T-helper 9 cell (primary cell): ENCODE measurements at regions not wholly inside any gene's neighbourhood (a gene's known extent, or its start where the extent isn't known, plus 50 kb on each side); places are given as distances from the start of the nearest gene placed in this dataset.

Source experiments
- DNase-seq: peaks from one replicate; pipeline ENCODE4 v3.0.0-alpha.2; 2020

DNA sequence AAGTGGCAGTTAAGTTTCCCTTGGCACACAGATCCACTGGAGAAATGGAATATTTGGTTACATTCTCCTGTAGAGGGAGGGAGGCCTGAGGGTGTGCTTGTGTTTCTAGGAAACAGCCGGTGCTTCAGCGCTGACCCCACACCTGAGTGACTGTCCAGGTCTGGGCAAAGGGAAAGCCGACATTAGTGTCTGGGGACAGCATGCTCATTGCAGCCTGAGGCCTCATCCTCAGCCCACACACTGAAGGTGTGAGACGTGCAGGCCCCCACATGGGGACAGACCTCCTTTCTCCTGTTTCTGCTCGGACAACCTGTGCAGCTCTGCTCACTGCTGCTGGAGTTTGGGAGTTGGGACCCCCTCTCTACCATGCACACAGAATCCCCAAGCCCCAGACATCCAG lies 178.3 kb downstream of the ACKR3 start:
- no peak for DNase-seq

DNA sequence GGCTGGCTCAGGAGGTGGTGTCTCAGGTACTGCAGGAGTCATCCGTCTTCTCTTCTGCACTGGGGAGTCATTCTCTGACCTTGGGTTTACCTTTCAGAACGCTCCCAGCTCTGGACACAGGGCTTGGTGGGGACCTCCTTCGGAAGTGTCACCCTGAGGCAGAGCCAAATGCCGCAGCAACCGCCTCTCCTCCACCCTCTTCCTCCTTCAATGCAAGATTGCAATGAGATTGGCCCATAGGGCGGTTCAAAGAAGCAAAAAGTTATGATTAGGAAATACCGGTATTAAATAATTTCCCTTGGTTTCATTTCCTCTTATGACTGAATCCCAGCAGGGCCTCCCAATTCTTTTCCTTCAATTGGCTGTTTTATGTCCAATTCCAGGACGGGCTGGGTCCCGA lies 178.8 kb downstream of the ACKR3 start:
- DNase-seq, result no peak

DNA sequence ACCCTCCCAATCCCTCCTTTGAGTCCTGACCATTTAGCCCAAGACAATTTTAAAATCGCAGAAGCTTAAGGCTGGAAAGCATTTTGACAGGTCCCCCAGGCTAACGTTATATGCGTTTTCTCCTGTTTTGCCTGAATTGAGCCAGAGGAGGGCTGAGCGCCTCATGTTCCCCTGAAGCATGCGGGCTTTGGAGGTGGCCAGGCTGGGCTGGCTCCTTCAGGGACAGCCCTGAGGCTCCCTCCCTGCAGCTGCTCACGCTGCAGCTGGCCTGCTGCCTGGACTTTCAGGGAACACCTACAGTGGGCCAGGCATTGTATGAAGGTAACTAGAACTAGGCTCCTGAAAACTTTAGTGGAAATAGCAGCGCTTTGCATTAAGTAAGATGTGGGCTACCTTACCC lies 179.2 kb downstream of the ACKR3 start:
- DNase-seq, result no peak

DNA sequence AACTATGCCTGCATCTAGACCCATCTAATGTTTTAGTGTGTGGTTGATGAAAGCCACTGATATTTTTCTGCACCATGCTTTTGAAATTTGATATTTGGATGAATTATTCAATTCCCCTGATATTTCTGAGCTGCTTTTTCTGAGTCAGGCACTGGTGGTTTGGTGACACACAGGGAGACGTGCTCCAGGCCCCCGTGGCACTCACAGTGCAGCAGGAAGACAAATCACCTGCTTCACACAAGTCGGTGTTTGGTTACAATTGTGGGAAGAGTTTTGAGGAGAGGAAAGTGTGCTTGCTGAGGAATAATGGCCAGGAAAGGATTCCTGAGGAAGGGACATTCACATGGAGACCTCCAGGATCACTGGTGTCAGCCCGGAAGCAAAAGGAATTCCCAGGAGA lies 179.7 kb downstream of the ACKR3 start:
- DNase-seq, result no peak

DNA sequence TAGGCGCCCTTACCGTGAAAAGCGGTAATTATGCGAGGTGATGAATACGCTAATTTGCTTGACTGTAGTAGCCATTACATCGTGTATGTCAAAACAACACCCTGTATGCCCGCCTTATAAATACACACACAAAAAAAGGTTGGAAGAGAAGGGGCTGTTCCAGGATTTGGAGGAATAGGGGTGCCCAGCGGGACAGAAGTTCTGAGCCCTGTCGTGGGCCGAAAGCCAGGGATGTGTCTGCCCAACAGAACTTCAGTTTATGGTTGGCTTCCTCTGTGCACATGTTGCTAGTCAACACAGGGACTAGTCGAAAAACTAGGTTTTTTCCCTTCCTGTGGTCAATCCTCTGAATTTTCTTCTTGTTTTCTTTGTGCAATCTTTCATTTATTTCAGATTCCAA lies 182.5 kb downstream of the ACKR3 start:
- DNase-seq, result no peak

DNA sequence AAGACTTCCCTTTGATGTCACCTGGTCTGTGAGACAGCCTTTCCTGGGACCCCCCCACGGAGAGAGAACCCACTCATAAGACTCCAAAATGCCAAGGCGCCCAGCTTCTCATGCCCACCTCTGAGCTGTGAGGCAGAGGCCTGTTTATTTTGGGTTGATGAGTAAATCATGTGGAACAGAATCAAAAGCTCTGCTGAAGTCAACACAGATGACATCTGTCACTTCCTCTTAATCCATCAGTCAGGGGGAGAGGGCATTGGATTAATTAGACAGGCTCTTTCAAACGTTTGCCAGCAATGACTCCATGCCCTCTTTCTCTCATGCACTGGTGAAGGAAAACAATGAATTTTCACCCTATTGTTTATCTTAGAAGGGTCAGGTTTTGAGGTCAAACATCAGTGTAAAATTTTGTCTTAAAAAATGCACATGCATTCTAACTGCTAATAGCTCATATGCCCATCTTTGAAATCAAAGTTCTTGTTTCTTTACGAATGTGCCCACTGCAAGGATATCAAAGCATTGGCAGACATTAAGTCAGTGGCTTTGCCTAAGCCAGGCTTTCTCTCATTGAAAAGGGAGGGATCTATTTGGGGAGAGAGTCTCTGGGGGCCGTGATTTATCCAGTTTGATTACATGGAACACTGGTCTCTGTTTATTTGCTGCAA lies 184.1 kb downstream of the ACKR3 start:
- DNase-seq, result no peak

DNA sequence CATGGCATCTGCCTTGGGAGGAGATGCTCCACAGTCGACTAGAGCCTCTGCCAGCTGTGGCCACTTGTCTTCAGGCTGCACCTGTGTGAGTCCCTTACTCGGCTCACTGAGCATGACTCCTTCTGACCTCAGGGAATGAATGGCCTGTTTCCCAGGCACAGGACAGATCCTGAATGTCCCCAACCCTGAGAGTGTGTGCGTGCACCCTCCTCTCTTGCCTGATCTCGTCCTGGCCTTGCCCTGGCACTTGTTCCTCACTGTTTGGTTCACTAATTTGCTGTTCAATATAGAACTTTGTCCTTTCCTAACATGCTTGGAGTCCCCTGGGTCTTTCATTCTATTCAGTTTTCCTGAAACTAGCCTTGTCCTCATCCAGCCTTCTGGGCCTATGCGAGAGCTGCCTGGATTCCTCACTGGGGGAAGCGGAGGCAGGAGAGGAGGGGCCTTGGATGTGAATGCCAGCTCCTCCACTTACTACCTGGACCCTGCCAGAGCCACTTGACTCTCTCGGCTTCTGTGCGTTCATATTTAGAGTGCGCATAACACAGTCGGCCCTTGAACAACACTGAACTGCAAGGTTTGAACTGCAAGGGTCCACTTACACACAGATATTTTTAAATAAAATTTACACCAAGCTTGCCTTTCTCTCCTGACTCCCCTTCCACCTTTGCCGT lies 184.8 kb downstream of the ACKR3 start:
- no peak for DNase-seq

DNA sequence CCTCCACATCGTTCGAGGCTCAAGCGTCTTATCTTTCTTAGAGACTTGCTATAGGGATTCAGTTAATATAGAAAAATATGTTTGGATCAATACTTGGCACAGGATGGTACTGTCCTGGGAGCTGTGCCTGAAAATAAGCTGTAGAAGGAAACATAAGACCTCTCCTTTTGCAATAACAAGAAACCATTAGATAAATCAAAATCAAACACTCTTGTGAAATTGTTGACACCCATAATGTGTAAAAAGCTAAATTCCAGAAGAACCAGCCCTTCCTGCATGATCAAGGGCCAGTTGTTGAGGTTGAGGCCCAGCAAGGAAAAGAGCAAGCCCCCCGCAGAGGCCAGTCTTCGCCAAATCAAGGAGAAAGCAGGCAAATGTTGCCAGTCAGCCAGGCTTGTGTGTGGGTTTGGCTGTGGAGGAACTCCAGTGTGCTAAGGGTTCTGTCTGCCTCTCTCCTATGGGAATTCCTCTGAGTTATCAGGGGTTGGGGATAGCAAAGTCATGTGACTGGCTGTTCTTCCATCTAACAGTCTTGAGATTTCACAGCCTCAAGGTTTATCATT lies 185.7 kb downstream of the ACKR3 start:
- DNase-seq, result no peak

DNA sequence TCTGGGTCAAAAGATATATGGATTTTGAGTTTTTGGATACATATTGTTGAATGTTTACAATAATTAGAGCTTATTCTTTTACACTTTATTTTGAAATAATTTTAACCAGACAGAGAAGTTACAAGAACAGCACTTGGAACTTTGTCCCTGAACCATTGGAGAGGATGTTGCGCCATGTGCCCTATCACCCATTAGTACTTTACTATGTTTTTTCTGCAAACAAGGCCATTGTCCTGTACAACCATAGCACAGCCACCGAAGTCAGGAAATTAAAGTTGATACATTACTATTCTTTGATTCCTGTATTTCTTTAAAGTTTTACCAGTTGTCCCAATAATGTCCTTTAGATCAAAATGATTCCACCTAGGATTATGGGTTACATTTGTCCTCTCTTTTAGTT lies 188.8 kb downstream of the ACKR3 start:
- DNase-seq, result no peak

DNA sequence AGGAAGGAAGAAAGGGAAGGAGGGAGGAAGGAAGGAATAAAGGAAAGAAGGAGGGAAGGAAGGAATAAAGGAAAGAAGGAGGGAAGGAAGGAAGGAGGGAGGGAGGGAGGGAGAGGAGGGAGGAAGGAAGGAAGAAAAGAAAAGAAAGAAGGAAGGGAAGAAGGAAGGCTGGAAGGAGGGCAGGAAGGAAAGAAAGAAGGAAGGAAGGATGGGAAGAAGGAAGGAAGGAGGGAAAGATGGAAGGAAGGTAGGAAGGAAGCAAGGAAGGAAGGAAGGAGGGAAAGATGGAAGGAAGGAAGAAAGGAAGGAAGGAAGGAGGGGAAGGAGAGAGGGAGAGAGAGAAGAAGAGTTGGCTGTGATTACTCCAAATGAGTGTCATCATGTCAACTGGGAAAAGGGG lies 190.6 kb downstream of the ACKR3 start:
- DNase-seq, result no peak

DNA sequence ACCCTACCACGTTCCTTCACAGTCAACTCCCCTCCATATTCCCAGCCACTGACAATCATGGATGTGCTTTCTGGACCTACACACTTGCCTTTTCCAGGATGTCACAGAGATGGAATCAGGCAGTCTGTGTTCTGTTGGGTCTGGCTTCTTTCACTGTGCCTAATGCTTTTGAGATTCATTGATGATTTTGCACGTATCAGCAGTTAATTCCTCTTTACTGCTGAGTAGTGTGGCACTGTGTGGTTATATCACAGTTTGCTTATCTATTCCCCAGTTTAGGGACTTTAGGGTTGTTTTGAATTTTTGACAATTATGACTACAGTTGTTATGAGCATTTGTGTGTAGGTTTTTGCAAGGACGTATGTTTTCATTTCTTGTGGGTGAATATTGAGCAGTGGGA lies 191.7 kb downstream of the ACKR3 start:
- DNase-seq, result no peak

DNA sequence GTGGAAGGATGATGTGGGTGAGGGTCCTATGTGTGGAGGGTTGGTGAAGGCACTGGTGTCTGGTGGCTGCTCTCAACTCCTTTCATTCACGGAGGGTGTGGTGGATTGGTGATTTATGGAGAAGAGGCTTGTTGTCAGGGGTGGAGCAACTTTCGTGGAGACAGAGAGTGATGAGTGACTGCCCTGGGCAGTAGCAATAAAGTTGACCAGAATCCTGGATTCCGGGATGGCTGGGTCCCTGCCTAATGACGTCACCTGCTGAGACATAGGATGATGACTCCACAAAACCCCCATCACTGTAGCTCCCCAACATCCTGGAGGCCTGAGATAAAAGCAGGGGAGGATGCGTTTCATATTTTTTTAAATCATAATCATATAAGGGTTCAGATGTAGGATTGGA lies 193.0 kb downstream of the ACKR3 start:
- DNase-seq, result no peak

DNA sequence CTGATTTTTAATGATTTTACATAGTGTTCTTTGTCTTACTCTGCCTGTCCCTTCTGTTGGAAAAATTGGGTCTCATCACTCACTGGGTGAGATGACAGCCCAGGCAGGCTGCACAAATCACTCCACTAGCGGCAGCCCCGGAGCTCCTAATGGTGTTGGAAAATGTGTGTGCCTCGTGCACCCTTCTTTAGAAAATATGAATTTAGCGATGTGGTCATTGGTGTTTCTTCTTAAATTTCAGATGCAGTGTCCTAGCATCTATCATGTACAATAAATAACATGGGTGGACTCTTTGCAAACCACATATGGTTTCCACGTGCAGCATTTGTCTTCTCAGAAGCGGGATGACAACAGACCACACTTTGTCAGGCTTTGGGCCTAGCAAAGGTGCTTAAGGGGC lies 194.2 kb downstream of the ACKR3 start:
- no peak for DNase-seq

DNA sequence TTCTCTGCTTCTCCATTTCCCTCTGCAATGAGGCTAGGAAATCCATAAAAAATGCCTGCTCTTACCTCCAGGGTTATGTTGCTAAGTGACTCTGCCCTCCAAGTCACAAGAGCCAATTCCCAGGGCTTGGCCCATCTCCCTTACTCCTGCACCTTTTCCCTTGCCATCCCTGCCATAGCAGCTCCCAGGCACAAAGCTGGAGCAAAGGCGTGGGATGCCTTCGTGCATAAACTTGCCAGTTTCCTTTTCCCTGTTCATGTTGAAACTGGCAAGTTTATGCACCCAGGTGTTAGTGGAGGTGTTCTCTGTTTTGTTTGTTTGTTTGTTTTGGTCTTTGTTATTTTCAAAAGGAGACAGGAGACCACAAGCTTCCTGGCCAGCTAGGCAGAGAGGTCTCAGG lies 195.1 kb downstream of the ACKR3 start:
- DNase-seq, result no peak

DNA sequence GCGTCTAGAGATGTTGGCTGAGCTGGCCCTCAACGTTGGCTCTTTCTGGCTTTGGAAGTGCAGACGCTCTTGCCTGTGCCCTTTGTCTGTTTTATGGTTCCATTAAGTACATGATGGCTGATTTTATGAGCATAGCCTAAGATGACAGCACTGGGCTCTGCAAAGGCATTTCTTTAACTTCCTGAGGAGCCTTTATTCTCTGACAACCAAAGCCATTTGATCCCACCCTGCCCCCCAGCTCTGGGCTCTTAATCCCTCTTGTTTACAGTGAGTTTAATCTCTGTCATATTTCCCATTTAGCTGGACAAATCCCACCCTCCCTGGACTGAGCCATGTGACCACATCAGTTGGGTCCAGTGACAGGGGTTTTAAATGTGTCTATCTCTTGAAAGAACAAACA lies 195.9 kb downstream of the ACKR3 start:
- DNase-seq, result no peak

DNA sequence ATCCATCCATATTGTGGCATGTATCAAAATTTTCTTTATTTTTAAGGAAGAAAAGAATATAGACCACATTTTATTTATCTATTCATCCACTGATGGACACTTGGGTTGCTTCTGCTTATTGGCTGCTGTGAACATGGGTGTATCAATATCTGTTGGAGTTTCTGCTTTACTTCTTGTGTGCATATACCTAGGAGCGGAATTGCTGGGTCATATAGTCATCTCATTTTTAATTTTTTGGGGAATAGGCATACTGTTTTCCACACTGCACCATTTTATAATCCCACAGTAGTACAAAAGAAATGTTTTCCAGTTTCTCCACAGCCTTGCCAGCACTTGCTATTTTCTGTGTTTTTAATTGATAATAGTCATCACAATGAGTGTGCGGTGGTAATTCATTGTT lies 197.2 kb downstream of the ACKR3 start:
- no peak for DNase-seq

DNA sequence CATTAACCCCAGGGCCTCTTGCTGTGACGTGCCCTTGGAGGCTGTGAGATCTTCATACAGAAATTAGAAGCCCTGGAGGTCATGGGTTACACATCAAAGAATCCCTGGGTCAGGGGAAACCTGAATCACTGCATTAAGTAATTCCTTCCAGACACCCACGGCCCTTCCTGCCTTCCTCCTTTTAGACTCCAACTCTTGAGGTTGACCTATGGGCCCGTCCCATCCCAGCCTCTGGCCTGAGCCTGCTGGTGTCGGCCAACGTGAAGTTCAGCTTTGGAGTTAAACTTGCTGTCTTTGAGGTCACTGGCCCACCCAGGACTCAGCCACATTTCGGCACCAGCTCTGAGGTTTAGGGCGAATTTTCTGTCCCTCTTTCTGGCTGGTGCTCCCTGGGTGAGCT lies 198.3 kb downstream of the ACKR3 start:
- no peak for DNase-seq

DNA sequence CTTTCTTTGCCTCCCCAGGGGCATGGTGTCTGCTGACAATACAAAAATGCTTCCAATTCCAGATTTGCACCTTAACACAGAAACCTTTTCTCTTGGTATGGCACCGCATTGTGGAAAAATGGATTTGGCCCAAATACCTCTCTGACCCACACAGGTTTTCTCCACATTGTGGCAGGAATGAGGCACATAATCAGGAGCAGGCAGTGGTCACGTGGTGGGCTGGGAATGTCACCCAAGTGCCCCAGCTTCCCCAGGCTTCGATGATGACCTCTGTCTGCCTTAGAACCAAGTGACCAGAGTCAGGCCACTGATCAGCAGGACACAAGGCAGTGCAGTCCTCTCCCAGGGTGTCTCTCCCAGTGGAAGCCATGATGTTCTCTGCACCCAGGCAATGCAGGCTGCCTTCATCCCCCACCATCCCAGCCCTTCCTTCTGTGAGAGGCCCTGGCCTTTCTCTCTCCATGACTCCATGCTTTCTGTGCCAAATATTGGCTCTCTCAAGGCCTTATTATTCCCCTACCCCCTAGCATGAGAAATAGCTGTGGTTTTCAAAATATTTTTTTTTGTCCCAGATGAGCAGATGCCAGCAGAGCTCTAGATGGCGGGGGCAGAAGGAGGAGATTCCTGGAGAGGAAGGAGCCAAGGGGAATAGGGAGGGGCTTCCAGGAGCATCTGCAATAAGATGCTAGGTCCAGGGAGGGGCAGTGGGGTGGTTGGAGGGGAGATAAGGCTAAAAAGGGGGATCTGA lies 198.9 kb downstream of the ACKR3 start:
- DNase-seq, result no peak

DNA sequence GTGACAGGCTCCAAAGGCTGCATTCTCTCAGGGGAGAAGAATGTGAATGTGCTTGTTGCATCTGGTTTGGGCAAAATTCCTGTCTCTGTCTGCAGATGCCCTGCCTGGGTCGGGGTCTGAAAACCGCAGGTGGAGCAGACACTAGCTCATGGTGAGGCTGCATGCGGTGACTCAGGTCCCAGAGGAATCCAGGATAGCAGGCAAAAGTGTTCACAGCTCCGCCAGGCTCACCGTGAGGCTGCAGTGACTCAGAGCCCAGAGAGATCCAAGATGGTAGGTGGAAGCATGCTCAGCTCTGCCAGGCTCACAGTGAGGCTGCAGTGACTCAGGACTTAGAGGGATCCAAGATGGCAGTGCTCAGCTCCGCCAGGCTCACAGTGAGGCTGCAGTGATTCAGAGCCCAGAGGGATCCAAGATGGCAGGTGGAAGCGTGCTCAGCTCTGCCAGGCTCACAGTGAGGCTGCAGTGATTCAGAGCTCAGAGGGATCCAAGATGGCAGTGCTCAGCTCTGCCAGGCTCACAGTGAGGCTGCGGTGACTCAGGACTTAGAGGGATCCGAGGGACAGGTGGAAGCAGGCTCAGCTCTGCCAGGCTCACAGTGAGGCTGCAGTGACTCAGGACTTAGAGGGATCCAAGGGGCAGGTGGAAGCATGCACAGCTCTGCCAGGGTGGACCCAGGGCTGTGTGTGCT lies 200.5 kb downstream of the ACKR3 start:
- no peak for DNase-seq

DNA sequence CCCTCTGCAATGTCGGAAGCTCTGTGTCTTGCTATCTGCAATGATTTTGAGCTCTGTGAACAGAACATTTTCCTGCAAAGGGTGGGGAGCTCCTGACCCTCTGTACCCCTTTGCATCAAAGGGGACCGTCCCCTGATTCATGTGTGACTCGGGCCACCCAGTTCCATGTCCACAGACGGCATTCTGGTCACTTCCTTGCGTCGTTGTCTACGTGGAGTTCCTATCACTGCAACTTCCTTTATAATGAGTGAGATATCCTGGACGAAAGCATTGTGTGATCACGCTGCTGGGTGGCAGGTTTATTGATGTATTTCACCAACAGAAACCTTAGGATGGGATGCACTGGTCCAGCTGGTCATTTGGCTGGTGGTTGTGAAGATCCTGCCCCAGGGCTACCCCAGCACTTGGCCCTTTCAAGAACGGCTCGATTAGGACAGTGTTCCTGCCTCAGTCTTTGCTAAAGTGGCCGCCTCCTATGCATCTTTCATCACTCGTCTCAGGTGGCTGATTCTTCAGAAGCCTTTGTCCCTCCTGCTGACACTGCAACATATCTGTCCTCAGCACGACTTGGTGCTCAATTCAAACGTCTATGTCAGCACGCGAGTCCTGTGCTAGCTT lies 202.7 kb downstream of the ACKR3 start:
- no peak for DNase-seq

DNA sequence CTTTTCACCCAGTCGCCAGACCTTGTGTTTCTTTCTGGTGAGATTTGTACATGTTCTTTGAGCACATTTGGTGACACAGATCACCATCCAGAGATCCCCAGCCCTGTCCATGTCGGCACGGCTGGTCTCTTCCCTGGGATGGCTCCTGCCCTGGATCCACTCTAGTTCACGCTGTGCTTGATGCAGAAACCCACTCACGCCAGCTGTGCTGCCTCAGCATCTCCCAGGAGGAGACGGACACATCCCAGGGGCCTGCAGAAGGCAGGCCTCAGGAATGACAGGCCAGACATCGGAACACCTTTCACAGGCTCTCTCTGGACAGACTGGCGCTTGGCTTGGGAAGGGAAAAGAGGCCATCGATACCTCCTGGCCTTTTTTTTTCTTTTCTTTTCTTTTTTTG lies 203.6 kb downstream of the ACKR3 start:
- no peak for DNase-seq

DNA sequence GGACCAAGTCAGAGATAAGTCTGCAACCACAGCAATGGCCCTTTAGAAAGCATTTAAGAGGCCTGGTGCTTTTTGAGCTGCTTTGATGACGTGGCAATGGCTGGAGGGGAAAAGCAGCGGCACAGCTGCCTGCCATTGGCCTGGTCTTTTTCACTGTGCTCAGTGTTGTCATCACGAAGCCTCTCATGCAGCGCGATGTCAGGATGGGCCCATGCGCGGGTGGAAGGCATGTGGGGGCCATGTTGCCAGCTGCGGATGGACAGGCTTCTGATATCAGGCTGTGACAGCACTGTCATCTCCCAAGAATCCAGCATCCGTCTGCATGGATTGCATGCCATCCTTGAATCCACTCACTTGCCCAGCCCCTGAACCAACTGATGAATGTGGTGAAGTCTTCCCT lies 204.5 kb downstream of the ACKR3 start:
- no peak for DNase-seq

DNA sequence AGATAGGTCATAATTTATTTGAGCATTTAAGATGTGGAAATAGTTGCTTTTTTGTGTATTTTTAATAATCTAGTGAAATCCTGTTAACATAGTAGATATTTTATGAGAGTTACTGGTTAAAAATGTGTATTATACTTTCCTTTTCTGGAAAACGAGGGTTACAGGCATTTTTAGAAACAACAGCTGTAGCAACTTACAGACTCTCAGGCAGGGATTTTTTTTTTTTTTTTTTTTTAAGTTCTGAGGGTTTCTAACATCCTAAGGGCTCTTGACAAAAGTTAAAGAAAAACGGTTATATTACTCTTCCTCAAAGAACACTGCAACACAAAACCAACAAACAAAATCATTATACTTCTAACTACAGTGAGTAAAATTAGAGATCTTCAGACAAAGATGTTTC lies 205.9 kb downstream of the ACKR3 start:
- no peak for DNase-seq
